Uterus (tissue), 3 donors: ENCODE measurements at regions not wholly inside any gene's neighbourhood (a gene's known extent, or its start where the extent isn't known, plus 50 kb on each side); places are given as distances from the start of the nearest gene placed in this dataset.

Experiments used
- DNase-seq, 2 donors: peaks; one replicate each; pipeline ENCODE4 v3.0.0-alpha.2; 2019 to 2020
- H3K27ac ChIP-seq, 2 donors: fragments of 200-600 bp; sonication (generic); 1 replicate in 1 of 2; 2 replicates in 1 of 2; pipeline ENCODE4 v1.5.1; 2016 to 2018
- H3K27me3 ChIP-seq, 2 donors: fragments of 200-600 bp; sonication (generic); one replicate each; pipeline ENCODE4 v1.5.1; 2018 to 2019; ENCODE audit warnings: control low read depth in 1 of 2
- H3K36me3 ChIP-seq, 2 donors: fragments of 200-600 bp; sonication (generic); one replicate each; pipeline ENCODE4 v1.5.1; 2019; ENCODE audit warnings: control low read depth in 1 of 2
- H3K4me1 ChIP-seq, 2 donors: fragments of 200-600 bp; sonication (generic); one replicate each; pipeline ENCODE4 v1.5.1; 2018 to 2019; ENCODE audit warnings: control low read depth in 1 of 2
- H3K4me3 ChIP-seq, 2 donors: fragments of 200-600 bp; sonication (generic); 1 replicate in 1 of 2; 2 replicates in 1 of 2; pipeline ENCODE4 v1.5.1; 2018 to 2019; ENCODE audit warnings: mild to moderate bottlenecking in 1 of 2
- H3K9me3 ChIP-seq, 2 donors: fragments of 200-600 bp; sonication (generic); one replicate each; pipeline ENCODE4 v1.5.1; 2019; ENCODE audit warnings: control low read depth in 1 of 2
- POLR2A ChIP-seq, 2 donors: fragments of 450-650 bp; IDR thresholded peaks; one replicate each; pipeline ENCODE4 v1.6.1; 2016; ENCODE audit warnings: antibody characterized with exemption in 2 of 2, mild to moderate bottlenecking in 1 of 2, moderate library complexity in 1 of 2
- intact Hi-C: fragments of 100-400 bp; cut with DNase I; formaldehyde crosslinking; loops from one replicate; pipeline ENCODE4 v1.15.1; 2023; ENCODE audit warnings: low total_unique reads
- TF ChIP-seq, protein P1 (sequence below), 4 experiments: fragments of 200-600 bp in 2 of 4; fragments of 450-650 bp in 2 of 4; sonication (generic) in 2 of 4; IDR thresholded peaks; one replicate each; pipeline ENCODE4 v1.5.1; 2016 to 2019; ENCODE audit warnings: antibody characterized with exemption in 4 of 4, mild to moderate bottlenecking in 2 of 4, moderate library complexity in 1 of 4
- donor health status: DM: yes; HTN: yes; CAD: no.

DNA sequence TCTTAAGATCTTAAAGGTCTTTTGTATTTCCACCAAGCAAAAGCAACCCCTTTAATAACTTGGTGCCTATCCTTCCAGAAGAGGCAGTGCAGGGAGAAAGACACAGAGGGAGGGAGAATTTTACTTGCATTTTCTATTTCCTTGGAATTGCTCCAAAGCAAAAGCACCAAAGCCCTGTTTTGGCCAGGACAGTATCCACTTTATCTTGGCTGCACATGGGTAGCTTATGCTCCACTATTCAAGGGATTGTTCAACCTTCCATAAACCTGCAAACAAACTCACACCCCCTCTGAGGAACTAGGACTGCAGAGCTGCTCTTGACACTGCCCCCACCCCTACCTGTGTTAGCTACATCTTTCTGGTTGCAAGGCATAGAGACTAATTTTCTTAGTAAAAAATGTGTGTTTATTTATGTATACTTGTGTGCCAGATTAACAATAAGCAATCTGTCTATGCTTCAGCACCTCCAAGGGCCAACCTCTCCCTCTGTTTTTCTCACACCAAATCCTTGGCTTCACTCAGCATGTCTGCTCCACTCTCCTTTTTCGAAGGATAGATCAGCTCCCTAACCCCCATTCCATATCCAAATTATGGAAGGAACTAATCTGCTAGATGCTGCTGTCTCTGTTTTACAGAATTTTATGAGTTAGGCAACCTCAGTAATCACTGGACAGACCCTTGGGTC is 68.1 kb upstream of the KLF12 start:
- H3K27me3 ChIP-seq: no peaks in the 10 kb centered on the region
- no peak for TF ChIP-seq POLR2A (IDR thresholded peaks at IDR 0.05)
- TF ChIP-seq, protein P1, sequence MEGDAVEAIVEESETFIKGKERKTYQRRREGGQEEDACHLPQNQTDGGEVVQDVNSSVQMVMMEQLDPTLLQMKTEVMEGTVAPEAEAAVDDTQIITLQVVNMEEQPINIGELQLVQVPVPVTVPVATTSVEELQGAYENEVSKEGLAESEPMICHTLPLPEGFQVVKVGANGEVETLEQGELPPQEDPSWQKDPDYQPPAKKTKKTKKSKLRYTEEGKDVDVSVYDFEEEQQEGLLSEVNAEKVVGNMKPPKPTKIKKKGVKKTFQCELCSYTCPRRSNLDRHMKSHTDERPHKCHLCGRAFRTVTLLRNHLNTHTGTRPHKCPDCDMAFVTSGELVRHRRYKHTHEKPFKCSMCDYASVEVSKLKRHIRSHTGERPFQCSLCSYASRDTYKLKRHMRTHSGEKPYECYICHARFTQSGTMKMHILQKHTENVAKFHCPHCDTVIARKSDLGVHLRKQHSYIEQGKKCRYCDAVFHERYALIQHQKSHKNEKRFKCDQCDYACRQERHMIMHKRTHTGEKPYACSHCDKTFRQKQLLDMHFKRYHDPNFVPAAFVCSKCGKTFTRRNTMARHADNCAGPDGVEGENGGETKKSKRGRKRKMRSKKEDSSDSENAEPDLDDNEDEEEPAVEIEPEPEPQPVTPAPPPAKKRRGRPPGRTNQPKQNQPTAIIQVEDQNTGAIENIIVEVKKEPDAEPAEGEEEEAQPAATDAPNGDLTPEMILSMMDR (IDR thresholded peaks at IDR 0.05): no peak
- no peaks in the 10 kb centered on the region for H3K36me3 ChIP-seq
- H3K4me1 ChIP-seq: no peaks in the 10 kb centered on the region
- no peak for DNase-seq
- no peak overlapping the region for H3K27ac ChIP-seq
- no peaks in the 10 kb centered on the region for H3K9me3 ChIP-seq
- intact Hi-C loops: no loop called here
- no peak overlapping the region for H3K4me3 ChIP-seq

DNA sequence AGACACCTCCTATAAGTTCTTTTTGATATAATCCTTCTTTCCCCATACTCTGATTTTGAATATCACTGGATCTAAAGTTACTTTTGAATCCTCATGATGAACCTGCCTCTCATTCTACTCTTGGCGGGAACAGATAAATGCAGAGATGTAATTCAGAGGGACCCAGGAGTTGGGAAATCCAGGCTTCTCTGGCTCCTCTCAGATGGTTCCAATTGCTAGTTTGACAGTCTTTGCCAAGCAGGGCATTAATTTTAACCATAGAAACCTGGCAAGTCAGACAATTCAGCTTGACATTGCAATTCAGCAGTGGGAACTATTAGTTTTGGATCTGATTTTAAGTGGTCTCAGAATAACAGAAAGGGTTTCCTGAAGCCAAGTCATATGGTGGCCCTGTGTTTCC is 67.3 kb upstream of the KLF12 start:
- DNase-seq: no peak
- Histone ChIP-seq H3K27me3 (no peaks in the 10 kb centered on the region), H3K36me3 (no peaks in the 10 kb centered on the region), H3K4me1 (no peaks in the 10 kb centered on the region), H3K9me3 (no peaks in the 10 kb centered on the region), H3K4me3 (no peak overlapping the region), H3K27ac (no peak overlapping the region)
- intact Hi-C loops: no loop called here
- TF ChIP-seq, protein P1 (IDR thresholded peaks at IDR 0.05): no peak
- TF ChIP-seq POLR2A (IDR thresholded peaks at IDR 0.05): no peak

DNA sequence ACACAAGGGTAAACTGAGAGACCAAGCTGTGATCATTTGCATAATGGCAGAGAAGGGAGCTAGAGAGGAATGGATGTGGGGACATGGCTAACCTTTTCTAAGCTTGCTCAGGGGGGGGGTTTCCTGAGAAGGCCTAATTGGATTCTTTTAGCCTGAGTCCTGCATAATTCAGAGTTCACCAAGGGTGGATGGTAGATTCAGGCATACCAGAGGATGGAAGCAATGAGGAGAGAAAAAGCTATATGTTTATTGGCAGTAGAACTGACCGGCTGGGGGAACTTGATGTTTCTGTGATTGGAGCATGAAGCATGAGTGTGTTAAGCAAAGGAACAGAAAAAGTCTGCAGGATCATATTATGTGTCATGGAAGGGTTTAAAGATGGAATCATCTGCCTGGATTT is 65.9 kb upstream of the KLF12 start:
- DNase-seq: no peak
- intact Hi-C loops: no loop called here
- no peaks in the 10 kb centered on the region for H3K27me3 ChIP-seq
- TF ChIP-seq, protein P1 (IDR thresholded peaks at IDR 0.05): no peak
- no peak for TF ChIP-seq POLR2A (IDR thresholded peaks at IDR 0.05)
- no peak overlapping the region for H3K27ac ChIP-seq
- H3K36me3 ChIP-seq: no peaks in the 10 kb centered on the region
- H3K4me3 ChIP-seq: no peak overlapping the region
- no peaks in the 10 kb centered on the region for H3K9me3 ChIP-seq
- no peaks in the 10 kb centered on the region for H3K4me1 ChIP-seq

DNA sequence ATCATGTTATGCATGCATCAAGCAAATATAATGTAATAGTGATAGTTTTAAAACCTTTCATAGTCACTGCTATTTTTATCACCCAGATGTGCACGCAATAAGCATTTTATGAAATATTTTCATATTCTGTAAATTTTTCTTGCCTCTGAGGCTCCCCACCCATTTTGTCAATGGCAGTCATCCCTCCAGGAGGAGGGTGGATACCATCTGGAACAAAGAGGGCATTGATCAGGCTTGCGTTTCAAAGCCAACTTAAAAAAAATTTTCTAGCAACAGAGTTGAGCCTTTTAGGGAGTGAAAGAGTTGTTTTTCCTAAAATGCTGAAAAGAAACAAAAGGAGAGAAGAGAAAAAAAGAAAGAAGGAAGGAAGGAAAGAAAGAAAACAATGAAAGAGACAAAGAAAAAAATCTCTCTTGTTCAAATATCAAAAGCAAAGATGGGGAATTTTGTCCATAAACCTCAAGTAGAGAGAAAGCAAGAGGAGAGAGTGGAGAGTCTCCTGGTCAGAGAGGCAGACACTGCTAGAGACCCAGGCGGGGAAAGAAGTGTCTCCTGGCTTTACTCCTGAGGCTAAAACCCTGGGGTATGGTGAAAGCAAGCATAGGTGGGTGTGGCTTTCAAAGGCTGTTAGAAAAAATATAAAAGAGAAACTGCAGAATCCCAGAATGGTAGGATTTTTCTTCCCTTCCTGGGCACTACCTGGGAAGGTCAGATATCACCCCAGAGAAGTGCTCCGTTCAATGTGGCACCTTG is 63.6 kb upstream of the KLF12 start:
- intact Hi-C loops: no loop called here
- no peaks in the 10 kb centered on the region for H3K36me3 ChIP-seq
- H3K27me3 ChIP-seq: no peaks in the 10 kb centered on the region
- no peaks in the 10 kb centered on the region for H3K4me1 ChIP-seq
- TF ChIP-seq POLR2A (IDR thresholded peaks at IDR 0.05): no peak
- TF ChIP-seq, protein P1 (IDR thresholded peaks at IDR 0.05): no peak
- H3K4me3 ChIP-seq: no peak overlapping the region
- no peak overlapping the region for H3K27ac ChIP-seq
- H3K9me3 ChIP-seq: no peaks in the 10 kb centered on the region
- DNase-seq: no peak

DNA sequence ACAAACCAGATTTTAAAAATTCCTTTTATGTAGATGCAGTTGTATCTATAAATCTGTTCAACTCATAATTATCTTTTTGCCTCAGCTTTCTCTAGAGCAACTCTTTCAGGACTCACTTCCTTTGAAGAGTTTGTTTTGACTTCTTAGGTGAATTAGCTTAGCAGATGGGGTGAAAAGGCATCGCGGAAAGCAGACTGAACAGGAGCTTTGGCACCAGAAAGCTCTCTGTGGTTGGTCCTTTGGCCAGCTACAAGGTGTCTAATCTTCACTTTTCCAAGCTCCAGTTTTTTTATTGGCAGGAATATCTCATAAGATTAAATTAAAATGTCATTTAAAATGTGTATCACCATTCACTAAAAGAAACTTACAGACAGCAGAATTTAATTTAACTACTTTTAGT is 60.6 kb upstream of the KLF12 start:
- H3K27me3 ChIP-seq: no peaks in the 10 kb centered on the region
- no peak overlapping the region for H3K4me3 ChIP-seq
- no peak overlapping the region for H3K27ac ChIP-seq
- H3K36me3 ChIP-seq: no peaks in the 10 kb centered on the region
- no peaks in the 10 kb centered on the region for H3K4me1 ChIP-seq
- H3K9me3 ChIP-seq: no peaks in the 10 kb centered on the region
- TF ChIP-seq POLR2A (IDR thresholded peaks at IDR 0.05): no peak
- TF ChIP-seq, protein P1 (IDR thresholded peaks at IDR 0.05): no peak
- no peak for DNase-seq
- intact Hi-C loops: no loop called here
